ENCODE measurements at regions not wholly inside any gene's neighbourhood (a gene's known extent, or its start where the extent isn't known, plus 50 kb on each side); places are given as distances from the start of the nearest gene placed in this dataset.

DNA sequence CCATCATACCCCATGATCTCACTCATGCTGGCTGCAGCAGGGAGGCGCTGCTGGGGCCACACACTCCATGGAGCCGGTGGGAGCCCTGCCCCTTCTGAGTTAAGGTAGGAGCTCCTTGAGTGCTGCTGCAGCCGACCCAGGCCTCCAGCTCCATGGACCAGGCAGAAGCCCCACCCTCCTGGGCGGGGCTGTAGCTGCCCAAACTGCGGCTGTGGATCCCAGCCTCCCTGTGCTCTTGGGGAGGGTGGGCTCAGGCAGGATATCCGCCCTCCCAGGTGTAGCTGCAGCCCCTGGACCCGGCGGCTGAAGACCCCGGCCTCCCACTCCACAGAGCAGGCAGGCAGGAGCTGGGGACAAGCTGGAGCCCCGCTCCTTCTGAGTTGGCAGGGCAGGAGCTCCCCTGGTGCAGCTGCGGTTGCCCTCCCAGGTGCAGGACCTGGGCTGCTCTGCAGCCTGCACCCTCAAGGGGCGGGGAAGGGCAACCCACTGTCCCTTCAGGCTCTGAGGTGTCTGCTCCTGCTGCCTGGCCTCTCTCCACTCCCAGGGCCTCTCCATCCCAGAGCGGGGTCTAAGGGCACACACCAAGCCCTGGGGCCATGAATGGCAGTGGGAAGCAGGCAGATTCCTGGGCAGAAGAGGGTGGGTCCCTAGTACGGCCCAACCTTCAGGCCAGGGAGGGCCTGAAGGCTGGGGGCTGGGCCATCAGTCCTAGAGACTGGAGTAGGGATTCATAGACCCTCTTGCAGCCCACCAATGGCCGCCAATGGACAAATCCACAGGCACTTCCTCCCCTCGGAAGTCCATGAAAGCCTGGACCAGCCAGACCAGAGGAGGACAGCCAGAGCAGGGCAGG, 466.1 kb downstream of the DTHD1 start:
- TF ChIP-seq, protein P1, sequence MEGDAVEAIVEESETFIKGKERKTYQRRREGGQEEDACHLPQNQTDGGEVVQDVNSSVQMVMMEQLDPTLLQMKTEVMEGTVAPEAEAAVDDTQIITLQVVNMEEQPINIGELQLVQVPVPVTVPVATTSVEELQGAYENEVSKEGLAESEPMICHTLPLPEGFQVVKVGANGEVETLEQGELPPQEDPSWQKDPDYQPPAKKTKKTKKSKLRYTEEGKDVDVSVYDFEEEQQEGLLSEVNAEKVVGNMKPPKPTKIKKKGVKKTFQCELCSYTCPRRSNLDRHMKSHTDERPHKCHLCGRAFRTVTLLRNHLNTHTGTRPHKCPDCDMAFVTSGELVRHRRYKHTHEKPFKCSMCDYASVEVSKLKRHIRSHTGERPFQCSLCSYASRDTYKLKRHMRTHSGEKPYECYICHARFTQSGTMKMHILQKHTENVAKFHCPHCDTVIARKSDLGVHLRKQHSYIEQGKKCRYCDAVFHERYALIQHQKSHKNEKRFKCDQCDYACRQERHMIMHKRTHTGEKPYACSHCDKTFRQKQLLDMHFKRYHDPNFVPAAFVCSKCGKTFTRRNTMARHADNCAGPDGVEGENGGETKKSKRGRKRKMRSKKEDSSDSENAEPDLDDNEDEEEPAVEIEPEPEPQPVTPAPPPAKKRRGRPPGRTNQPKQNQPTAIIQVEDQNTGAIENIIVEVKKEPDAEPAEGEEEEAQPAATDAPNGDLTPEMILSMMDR (IDR thresholded peaks at IDR 0.05), result no peak
- no peak for TF ChIP-seq POLR2AphosphoS5 (IDR thresholded peaks at IDR 0.05)
- no peak for TF ChIP-seq POLR2A (IDR thresholded peaks at IDR 0.05)
